ENCODE measurements at regions not wholly inside any gene's neighbourhood (a gene's known extent, or its start where the extent isn't known, plus 50 kb on each side); places are given as distances from the start of the nearest gene placed in this dataset.

DNA sequence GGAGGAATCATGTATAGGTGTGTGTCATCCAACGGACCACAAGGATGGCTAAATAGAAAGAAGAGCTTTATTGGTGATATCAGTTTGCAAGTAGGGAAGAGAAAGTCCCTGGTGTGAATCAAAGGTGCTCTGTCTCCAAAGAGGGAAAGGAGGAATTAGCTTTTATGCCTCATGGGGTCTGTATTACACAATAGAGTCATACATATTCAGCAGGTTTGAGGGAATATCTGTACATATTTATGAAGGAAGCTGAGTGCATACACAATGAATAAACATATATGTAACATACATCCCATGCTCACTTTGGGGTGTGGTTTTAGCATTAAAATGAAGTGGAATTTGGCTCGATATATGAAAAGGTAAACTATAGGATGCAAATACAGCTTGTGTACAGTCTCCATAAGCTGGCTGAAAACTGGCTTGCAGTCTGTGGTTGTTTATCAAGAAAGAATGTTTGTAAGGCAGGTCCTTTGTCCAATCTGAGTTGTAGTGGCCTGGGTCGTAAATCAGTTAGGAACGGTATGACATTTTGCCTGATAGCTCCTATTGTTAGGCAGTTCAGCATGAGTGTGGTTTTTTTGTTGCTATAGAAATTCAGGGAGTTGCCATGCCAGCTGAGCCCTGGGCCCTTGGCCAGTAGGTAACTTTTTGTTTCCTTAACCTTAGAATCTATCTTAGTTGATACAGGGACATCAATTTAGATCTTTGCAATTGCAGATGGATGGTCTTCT lies 198.0 kb upstream of the ZP4 start:
- TF ChIP-seq, protein P1, sequence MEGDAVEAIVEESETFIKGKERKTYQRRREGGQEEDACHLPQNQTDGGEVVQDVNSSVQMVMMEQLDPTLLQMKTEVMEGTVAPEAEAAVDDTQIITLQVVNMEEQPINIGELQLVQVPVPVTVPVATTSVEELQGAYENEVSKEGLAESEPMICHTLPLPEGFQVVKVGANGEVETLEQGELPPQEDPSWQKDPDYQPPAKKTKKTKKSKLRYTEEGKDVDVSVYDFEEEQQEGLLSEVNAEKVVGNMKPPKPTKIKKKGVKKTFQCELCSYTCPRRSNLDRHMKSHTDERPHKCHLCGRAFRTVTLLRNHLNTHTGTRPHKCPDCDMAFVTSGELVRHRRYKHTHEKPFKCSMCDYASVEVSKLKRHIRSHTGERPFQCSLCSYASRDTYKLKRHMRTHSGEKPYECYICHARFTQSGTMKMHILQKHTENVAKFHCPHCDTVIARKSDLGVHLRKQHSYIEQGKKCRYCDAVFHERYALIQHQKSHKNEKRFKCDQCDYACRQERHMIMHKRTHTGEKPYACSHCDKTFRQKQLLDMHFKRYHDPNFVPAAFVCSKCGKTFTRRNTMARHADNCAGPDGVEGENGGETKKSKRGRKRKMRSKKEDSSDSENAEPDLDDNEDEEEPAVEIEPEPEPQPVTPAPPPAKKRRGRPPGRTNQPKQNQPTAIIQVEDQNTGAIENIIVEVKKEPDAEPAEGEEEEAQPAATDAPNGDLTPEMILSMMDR (IDR thresholded peaks at IDR 0.05), result no peak
- no peak for TF ChIP-seq ZFX (IDR thresholded peaks at IDR 0.05; ENCODE audit: borderline replicate concordance)

Measured in 22Rv1 (cell line).